PC-3 (cell line): ENCODE measurements at regions not wholly inside any gene's neighbourhood (a gene's known extent, or its start where the extent isn't known, plus 50 kb on each side); places are given as distances from the start of the nearest gene placed in this dataset.

Experiments used
- ATAC-seq: fragments of 200-7000 bp; cut with Tn5 transposase; 2 replicates; pipeline ENCODE4 v1.9.1; 2020; ENCODE audit warnings: mild to moderate bottlenecking, moderate library complexity
- BruUV-seq: library from RNA; stranded (reverse); fragments of 400-500 nt; replicated peaks from 2 replicates; lab custom pipeline; 2021; lab: Mats Ljungman, UMichigan
- CTCF ChIA-PET: fragments of 300-600 bp; sonication (Branson Sonifier 250); formaldehyde crosslinking; loops from one replicate; lab custom pipeline; 2022; ENCODE audit warnings: antibody characterized with exemption; lab: Charles Lee
- POLR2A ChIA-PET: fragments of 300-600 bp; sonication (Branson Sonifier 250); formaldehyde crosslinking; loops from one replicate; lab custom pipeline; 2022; ENCODE audit warnings: antibody characterized with exemption; ENCODE audit not compliant: unreplicated experiment; lab: Charles Lee
- DNase-seq: peaks from one replicate; pipeline ENCODE4 v3.0.0-alpha.2; 2015
- H2AFZ ChIP-seq: fragments of 300-600 bp; sonication (generic); 2 replicates; pipeline ENCODE4 v1.6.0; 2016; ENCODE audit warnings: antibody characterized with exemption, low read length
- H3F3A ChIP-seq: fragments of 300-600 bp; sonication (generic); one replicate; pipeline ENCODE4 v1.6.0; 2017; ENCODE audit warnings: antibody characterized with exemption, low read length, control low read depth, mild to moderate bottlenecking; ENCODE audit not compliant: unreplicated experiment
- H3K27ac ChIP-seq: fragments of 300-600 bp; sonication (generic); 2 replicates; pipeline ENCODE4 v1.5.1; 2016; ENCODE audit warnings: mild to moderate bottlenecking, low read length
- H3K27me3 ChIP-seq: fragments of 300-600 bp; sonication (generic); 2 replicates; pipeline ENCODE4 v1.6.1; 2016; ENCODE audit warnings: low read length, mixed read lengths
- H3K36me3 ChIP-seq: fragments of 300-600 bp; sonication (generic); 2 replicates; pipeline ENCODE4 v1.6.1; 2016; ENCODE audit warnings: low read depth, mixed run types, low read length, mixed read lengths
- H3K4me1 ChIP-seq: fragments of 300-600 bp; sonication (generic); 2 replicates; pipeline ENCODE4 v1.5.1; 2016; ENCODE audit warnings: low read length; ENCODE audit not compliant: insufficient read depth
- H3K4me2 ChIP-seq: fragments of 300-600 bp; sonication (generic); 2 replicates; pipeline ENCODE4 v1.6.0; 2016; ENCODE audit warnings: low read length
- H3K4me3 ChIP-seq: fragments of 300-600 bp; sonication (generic); 2 replicates; pipeline ENCODE4 v1.5.1; 2016; ENCODE audit warnings: mild to moderate bottlenecking, low read length, mixed read lengths
- H3K79me2 ChIP-seq: fragments of 300-600 bp; sonication (generic); 2 replicates; pipeline ENCODE4 v1.6.1; 2017; ENCODE audit warnings: low read length, mixed read lengths
- H3K9ac ChIP-seq: fragments of 300-600 bp; sonication (generic); 2 replicates; pipeline ENCODE4 v1.6.0; 2016; ENCODE audit warnings: mild to moderate bottlenecking, low read length
- H3K9me2 ChIP-seq: fragments of 300-600 bp; sonication (generic); replicated peaks from 2 replicates; pipeline ENCODE4 v1.6.1; 2016; ENCODE audit warnings: mixed run types, low read length, mixed read lengths
- H3K9me3 ChIP-seq: fragments of 300-600 bp; sonication (generic); 2 replicates; pipeline ENCODE4 v1.6.1; 2016; ENCODE audit warnings: low read length, mixed read lengths
- H4K20me1 ChIP-seq: fragments of 300-600 bp; sonication (generic); 2 replicates; pipeline ENCODE4 v1.6.1; 2016; ENCODE audit warnings: low read length, mixed read lengths
- EZH2 ChIP-seq: fragments of 300-600 bp; sonication (generic); IDR thresholded peaks from one replicate; pipeline ENCODE4 v1.6.1; 2017; ENCODE audit warnings: antibody characterized with exemption, mild to moderate bottlenecking, low read length; ENCODE audit not compliant: unreplicated experiment
- EZH2phosphoT487 ChIP-seq: fragments of 300-600 bp; sonication (generic); IDR thresholded peaks from 2 replicates; pipeline ENCODE4 v1.6.1; 2018; ENCODE audit warnings: mild to moderate bottlenecking, antibody characterized with exemption, low read length, borderline replicate concordance
- intact Hi-C: fragments of 100-400 bp; cut with micrococcal nuclease; formaldehyde crosslinking; loops from 2 replicates; pipeline ENCODE4 v1.9.0; 2023
- TF ChIP-seq, protein P1 (sequence below): fragments of 300-600 bp; sonication (generic); conservative IDR thresholded peaks from 2 replicates; pipeline ENCODE4 v1.5.1; 2017; ENCODE audit warnings: antibody characterized with exemption, low read depth, mild to moderate bottlenecking, low read length

DNA sequence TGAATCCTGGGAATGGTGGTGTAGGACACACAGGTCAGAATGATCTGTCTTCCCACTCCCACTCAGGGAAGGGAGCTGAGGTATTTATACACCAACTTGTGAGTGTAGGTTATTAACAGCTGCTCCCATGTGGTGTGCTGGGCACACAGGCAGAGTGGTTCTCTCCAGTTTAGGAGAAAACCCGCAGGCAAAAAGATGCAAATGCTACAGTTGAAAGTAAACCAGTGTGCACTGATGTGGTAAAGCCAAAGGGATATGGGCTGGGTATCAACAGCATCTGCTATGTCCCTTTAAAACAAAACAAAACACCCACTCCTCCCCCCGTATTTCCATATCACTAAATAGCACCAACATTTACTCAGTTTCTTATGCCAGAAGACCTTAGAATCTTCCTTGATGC, 75.4 kb upstream of the SYT13 start:
- no peak for DNase-seq
- Histone ChIP-seq H3K79me2 (no peaks in the 10 kb centered on the region), H3K4me2 (no peak overlapping the region), H3K9me2 (no peaks in the 10 kb centered on the region), H3K9me3 (no peaks in the 10 kb centered on the region), H2AFZ (no peak overlapping the region), H3K27me3 (peaks cover 84% of the 10 kb centered on the region), H3K27ac (no peak overlapping the region), H3K36me3 (no peaks in the 10 kb centered on the region), H3K4me3 (no peak overlapping the region), H3K9ac (no peak overlapping the region), H3K4me1 (no peaks in the 10 kb centered on the region), H3F3A (no peaks in the 10 kb centered on the region), H4K20me1 (no peaks in the 10 kb centered on the region)
- BruUV-seq = no TSS peak
- no peak for ATAC-seq
- intact Hi-C loops = no loop called here
- ChIA-PET POLR2A (no interaction called here), CTCF (no interaction called here)
- TF ChIP-seq, protein P1, sequence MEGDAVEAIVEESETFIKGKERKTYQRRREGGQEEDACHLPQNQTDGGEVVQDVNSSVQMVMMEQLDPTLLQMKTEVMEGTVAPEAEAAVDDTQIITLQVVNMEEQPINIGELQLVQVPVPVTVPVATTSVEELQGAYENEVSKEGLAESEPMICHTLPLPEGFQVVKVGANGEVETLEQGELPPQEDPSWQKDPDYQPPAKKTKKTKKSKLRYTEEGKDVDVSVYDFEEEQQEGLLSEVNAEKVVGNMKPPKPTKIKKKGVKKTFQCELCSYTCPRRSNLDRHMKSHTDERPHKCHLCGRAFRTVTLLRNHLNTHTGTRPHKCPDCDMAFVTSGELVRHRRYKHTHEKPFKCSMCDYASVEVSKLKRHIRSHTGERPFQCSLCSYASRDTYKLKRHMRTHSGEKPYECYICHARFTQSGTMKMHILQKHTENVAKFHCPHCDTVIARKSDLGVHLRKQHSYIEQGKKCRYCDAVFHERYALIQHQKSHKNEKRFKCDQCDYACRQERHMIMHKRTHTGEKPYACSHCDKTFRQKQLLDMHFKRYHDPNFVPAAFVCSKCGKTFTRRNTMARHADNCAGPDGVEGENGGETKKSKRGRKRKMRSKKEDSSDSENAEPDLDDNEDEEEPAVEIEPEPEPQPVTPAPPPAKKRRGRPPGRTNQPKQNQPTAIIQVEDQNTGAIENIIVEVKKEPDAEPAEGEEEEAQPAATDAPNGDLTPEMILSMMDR = no peak
- TF ChIP-seq EZH2 (no peak), EZH2phosphoT487 (no peak)

DNA sequence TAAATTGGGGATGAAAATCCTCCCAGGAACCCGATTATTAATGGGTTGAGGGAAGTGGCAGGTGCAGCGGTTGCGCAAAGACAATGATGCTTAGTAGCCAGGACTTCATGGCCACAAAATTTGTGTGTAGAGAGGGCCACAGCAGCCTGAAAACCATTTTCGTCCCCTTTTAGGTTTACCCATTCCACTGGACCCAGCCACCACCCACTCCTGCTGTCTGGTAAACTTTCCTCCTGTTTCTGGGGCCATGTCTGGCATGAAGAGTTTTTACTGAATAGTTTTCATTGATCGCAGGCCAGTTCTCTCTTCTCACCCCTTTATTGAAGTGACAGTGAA, 69.5 kb upstream of the SYT13 start:
- Histone ChIP-seq H3K9me3 (no peaks in the 10 kb centered on the region), H3K4me3 (no peak overlapping the region), H3K27ac (no peak overlapping the region), H3K36me3 (no peaks in the 10 kb centered on the region), H3K4me2 (no peak overlapping the region), H3K79me2 (no peaks in the 10 kb centered on the region), H3K9ac (no peak overlapping the region), H3F3A (no peaks in the 10 kb centered on the region), H4K20me1 (no peaks in the 10 kb centered on the region), H3K9me2 (no peaks in the 10 kb centered on the region), H2AFZ (no peak overlapping the region), H3K27me3 (peaks cover 60% of the 10 kb centered on the region), H3K4me1 (no peaks in the 10 kb centered on the region)
- ATAC-seq = no peak
- no peak for DNase-seq
- intact Hi-C loops = no loop called here
- BruUV-seq = no TSS peak
- no peak for TF ChIP-seq EZH2phosphoT487
- TF ChIP-seq, protein P1 = no peak
- TF ChIP-seq EZH2 = no peak
- ChIA-PET CTCF (no interaction called here), POLR2A (no interaction called here)

DNA sequence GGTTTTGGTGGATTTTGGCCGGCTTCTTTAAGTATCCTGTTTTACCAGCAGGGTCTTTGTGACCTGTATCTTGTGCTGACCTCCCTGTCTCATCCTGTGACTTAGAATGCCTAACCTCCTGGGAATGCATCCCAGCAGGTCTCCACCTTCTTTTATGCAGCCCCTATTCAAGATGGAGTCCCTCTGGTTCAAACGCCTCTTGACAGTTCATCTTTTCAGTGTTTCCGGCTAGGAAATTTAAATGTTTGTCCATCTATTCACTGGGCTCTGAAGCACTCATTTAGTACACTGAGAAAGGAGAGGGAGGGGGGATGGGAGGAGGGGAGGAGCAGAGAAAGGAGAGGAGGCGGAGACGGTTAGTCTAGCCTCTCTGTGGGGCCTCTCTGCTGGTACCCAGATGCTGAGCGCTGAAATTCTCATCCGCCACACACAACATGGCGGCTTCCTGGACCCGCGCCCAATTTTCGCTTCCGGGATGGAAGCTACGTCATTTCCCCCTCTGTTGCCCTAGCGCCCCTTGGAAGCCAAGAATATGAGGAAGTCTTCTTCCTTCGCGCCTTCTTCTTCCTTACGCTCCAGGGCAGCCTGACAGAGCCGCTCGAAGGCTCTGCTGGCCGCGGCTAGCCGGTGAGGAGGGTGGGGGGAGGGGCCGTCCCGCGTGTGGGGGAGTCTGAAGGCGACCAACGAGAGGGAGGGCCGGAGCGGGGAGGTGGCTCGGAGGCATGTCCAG, 69.0 kb upstream of the SYT13 start:
- Histone ChIP-seq H2AFZ (no peak overlapping the region), H4K20me1 (no peaks in the 10 kb centered on the region), H3K79me2 (no peaks in the 10 kb centered on the region), H3K4me3 (no peak overlapping the region), H3K36me3 (no peaks in the 10 kb centered on the region), H3K4me1 (no peaks in the 10 kb centered on the region), H3K9me2 (no peaks in the 10 kb centered on the region), H3K9ac (no peak overlapping the region), H3K4me2 (no peak overlapping the region), H3K9me3 (no peaks in the 10 kb centered on the region), H3F3A (no peaks in the 10 kb centered on the region), H3K27ac (no peak overlapping the region), H3K27me3 (peaks cover 60% of the 10 kb centered on the region)
- intact Hi-C loops = no loop called here
- ATAC-seq = no peak
- CTCF ChIA-PET = no interaction called here
- POLR2A ChIA-PET = no interaction called here
- BruUV-seq = no TSS peak
- TF ChIP-seq, protein P1 = no peak
- TF ChIP-seq EZH2phosphoT487 = no peak
- TF ChIP-seq EZH2 = no peak
- no peak for DNase-seq
